Activated CD8-positive, alpha-beta memory T cell treated with anti-CD3 and anti-CD28 coated beads, Interleukin-2, amount 10 ng/mL, durations not matched to agents 7 days and 5 days (primary cell): ENCODE measurements at regions not wholly inside any gene's neighbourhood (a gene's known extent, or its start where the extent isn't known, plus 50 kb on each side); places are given as distances from the start of the nearest gene placed in this dataset.
"Not testable (repeated sequence)": the region's sequence is repeated elsewhere in the genome, so short reads cannot be mapped to it uniquely, and the experiment has no call there.

Experiments used
- ATAC-seq: fragments of 150-1000 bp; cut with Tn5 transposase; one replicate; pipeline ENCODE4 v1.10.0; 2021; ENCODE audit warnings: moderate library complexity
- CTCF ChIA-PET: fragments of 350-600 bp; sonication (Branson Sonifier 250); formaldehyde crosslinking; loops from one replicate; lab custom pipeline; 2021; ENCODE audit warnings: antibody characterized with exemption; lab: Charles Lee
- DNase-seq: peaks from one replicate; pipeline ENCODE4 v3.0.0-alpha.2; 2020
- H3K27ac Mint-ChIP-seq: one replicate; pipeline ENCODE4 v1.8.0; 2021; ENCODE audit warnings: mild to moderate bottlenecking, mixed read lengths
- H3K27me3 Mint-ChIP-seq: one replicate; pipeline ENCODE4 v1.8.0; 2021; ENCODE audit warnings: mixed read lengths
- H3K36me3 Mint-ChIP-seq: one replicate; pipeline ENCODE4 v1.8.0; 2021; ENCODE audit warnings: mild to moderate bottlenecking, mixed read lengths
- H3K4me1 Mint-ChIP-seq: one replicate; pipeline ENCODE4 v1.8.0; 2021; ENCODE audit warnings: mixed read lengths
- H3K4me3 Mint-ChIP-seq: one replicate; pipeline ENCODE4 v1.8.0; 2021; ENCODE audit warnings: mild to moderate bottlenecking, moderate library complexity, mixed read lengths
- H3K9me3 Mint-ChIP-seq: one replicate; pipeline ENCODE4 v1.8.0; 2022; ENCODE audit warnings: low read depth, mixed read lengths

DNA sequence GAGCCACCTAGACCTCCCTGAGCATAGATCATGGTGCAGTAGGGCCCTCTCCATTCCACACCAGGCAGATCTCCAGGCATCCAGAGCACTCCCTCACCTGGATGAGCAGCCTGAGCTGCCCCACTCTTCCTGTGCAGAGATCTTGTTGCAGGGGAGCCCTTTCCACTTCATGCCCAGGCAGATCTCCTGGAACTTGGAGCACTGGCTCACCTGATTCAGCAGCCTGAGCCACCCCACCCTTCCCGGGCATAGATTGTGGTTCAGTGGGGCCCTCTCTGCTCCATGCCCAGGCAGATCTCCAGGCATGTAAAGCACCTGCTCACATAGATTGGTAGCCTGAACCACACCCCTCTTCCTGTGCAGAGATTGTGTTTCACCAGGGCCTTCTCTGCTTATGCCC is 78.0 kb downstream of the SEC16B start:
- Mint-ChIP-seq H3K4me1 (no peaks in the 10 kb centered on the region), H3K9me3 (peaks cover 2% of the 10 kb centered on the region), H3K4me3 (no peak overlapping the region), H3K27ac (no peak overlapping the region), H3K36me3 (no peaks in the 10 kb centered on the region), H3K27me3 (no peaks in the 10 kb centered on the region)
- DNase-seq: no peak
- no peak for ATAC-seq
- CTCF ChIA-PET: no interaction called here

DNA sequence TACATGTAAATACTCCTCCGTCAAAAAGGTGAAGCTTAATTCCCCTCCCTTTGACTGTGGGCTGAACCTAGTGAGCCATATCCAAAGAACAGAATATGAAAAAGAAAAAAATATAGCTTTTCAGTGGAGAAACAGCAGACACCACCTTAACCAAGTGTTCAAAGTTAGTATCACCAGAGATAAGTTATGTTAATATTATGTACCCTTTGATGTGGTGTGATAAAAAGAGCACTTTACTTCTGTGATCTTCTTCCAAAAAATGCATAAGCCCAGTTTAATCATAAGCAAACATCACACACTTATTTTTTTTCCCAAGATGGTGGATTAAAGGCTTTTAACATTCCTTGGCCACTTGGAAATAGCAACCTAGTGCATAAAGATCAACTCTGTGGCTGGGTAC is 79.4 kb downstream of the SEC16B start:
- CTCF ChIA-PET: no interaction called here
- Mint-ChIP-seq H3K4me3 (no peak overlapping the region), H3K4me1 (no peaks in the 10 kb centered on the region), H3K27me3 (no peaks in the 10 kb centered on the region), H3K36me3 (no peaks in the 10 kb centered on the region), H3K9me3 (peaks cover 2% of the 10 kb centered on the region), H3K27ac (no peak overlapping the region)
- ATAC-seq (no peak), DNase-seq (no peak)

- H3K9me3 Mint-ChIP-seq: peaks cover 4% of the 10 kb centered on the region
- CTCF ChIA-PET: no interaction called here
- H3K4me3 Mint-ChIP-seq: no peak overlapping the region
- DNase-seq (no peak), ATAC-seq (no peak)
- no peaks in the 10 kb centered on the region for H3K27me3 Mint-ChIP-seq
- no peaks in the 10 kb centered on the region for H3K4me1 Mint-ChIP-seq
- H3K36me3 Mint-ChIP-seq: no peaks in the 10 kb centered on the region
- H3K27ac Mint-ChIP-seq: no peak overlapping the region
These were observed 85.3 kb downstream of the SEC16B start for GRCh38 chr1:177884479-177885021.

DNA sequence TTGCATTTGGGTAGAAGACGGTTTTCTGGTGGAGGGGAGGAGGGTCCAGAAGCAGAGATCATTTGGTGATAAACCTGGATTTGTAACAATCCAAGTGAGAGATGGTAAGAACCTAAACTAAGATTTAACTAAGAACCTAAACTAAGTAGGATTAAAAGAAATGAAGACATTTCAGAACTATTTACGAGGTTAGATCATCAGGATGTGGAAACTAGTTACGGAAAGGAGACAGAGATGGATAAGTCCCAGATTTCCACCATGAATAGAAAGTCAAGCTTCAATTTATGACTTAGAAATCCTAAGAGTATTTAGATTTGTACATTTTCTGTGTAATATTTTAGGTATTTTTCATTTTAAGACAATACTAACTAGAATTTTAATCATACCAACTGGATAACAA is 86.3 kb downstream of the SEC16B start:
- ATAC-seq (no peak), DNase-seq (no peak)
- CTCF ChIA-PET: no interaction called here
- Mint-ChIP-seq H3K27me3 (no peaks in the 10 kb centered on the region), H3K27ac (no peak overlapping the region), H3K36me3 (no peaks in the 10 kb centered on the region), H3K4me1 (no peaks in the 10 kb centered on the region), H3K4me3 (no peak overlapping the region), H3K9me3 (peaks cover 4% of the 10 kb centered on the region)

GRCh38 chr1:177880339-177880891 is 89.4 kb downstream of the SEC16B start:
- DNase-seq: no peak
- Mint-ChIP-seq H3K27ac (no peak overlapping the region), H3K9me3 (peaks cover 2% of the 10 kb centered on the region), H3K4me1 (no peaks in the 10 kb centered on the region), H3K4me3 (no peak overlapping the region), H3K27me3 (no peaks in the 10 kb centered on the region), H3K36me3 (no peaks in the 10 kb centered on the region)
- CTCF ChIA-PET: no interaction called here
- no peak for ATAC-seq

DNA sequence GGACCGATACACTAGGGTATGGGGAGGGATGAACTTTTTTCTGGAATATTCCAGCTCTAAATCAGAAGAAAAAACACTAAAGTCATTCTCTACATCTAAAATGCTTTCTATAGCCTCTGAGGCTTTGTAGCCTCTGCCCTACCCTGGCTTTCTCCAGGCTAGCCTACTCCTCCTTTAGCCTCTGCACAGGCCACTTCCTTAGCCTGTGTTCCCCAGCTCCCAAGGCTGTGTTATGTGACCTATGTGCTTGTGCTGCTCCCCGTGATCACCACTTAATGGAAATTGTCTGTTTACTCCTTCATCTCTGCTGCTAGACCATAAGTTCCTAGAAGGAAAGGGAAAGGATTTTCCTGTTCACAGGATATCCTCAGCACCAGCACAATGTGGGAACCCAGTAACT is 92.8 kb downstream of the SEC16B start:
- H3K36me3 Mint-ChIP-seq: no peaks in the 10 kb centered on the region
- no peaks in the 10 kb centered on the region for H3K4me1 Mint-ChIP-seq
- DNase-seq: no peak
- H3K27ac Mint-ChIP-seq: no peak overlapping the region
- no peaks in the 10 kb centered on the region for H3K9me3 Mint-ChIP-seq
- no peak for ATAC-seq
- no peaks in the 10 kb centered on the region for H3K27me3 Mint-ChIP-seq
- CTCF ChIA-PET: no interaction called here
- no peak overlapping the region for H3K4me3 Mint-ChIP-seq

DNA sequence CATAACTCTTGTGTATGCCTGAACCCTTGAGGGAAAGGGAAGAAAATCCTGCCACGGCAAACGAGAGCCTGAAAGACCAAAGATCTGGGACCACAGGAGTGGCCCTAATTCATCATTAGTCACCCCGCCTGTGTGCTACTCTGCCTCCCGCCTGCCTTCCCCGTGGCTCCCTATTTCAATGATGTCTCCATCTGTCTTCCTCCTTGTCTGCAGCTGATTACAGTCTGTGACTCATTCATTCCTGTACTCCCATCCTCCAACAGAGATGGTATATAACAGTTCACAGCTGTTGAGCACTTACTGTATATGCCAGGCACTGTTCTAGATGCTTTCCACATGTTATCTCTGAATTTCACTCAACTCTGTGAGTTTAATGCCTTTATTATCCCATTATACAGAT is 96.6 kb downstream of the SEC16B start:
- ATAC-seq (no peak), DNase-seq (no peak)
- no peaks in the 10 kb centered on the region for H3K27me3 Mint-ChIP-seq
- H3K4me1 Mint-ChIP-seq: no peaks in the 10 kb centered on the region
- CTCF ChIA-PET: no interaction called here
- no peaks in the 10 kb centered on the region for H3K9me3 Mint-ChIP-seq
- no peak overlapping the region for H3K4me3 Mint-ChIP-seq
- no peak overlapping the region for H3K27ac Mint-ChIP-seq
- no peaks in the 10 kb centered on the region for H3K36me3 Mint-ChIP-seq

GRCh38 chr1:177872308-177872900 is 97.5 kb downstream of the SEC16B start:
- CTCF ChIA-PET: no interaction called here
- DNase-seq (no peak), ATAC-seq (no peak)
- Mint-ChIP-seq H3K36me3 (no peaks in the 10 kb centered on the region), H3K27me3 (no peaks in the 10 kb centered on the region), H3K4me3 (no peak overlapping the region), H3K9me3 (no peaks in the 10 kb centered on the region), H3K4me1 (no peaks in the 10 kb centered on the region), H3K27ac (no peak overlapping the region)

GRCh38 chr1:177871613-177872307 is 98.1 kb downstream of the SEC16B start:
- H3K36me3 Mint-ChIP-seq: no peaks in the 10 kb centered on the region
- H3K27me3 Mint-ChIP-seq: no peaks in the 10 kb centered on the region
- CTCF ChIA-PET: no interaction called here
- H3K27ac Mint-ChIP-seq: no peak overlapping the region
- no peaks in the 10 kb centered on the region for H3K9me3 Mint-ChIP-seq
- DNase-seq (no peak), ATAC-seq (no peak)
- no peak overlapping the region for H3K4me3 Mint-ChIP-seq
- no peaks in the 10 kb centered on the region for H3K4me1 Mint-ChIP-seq

DNA sequence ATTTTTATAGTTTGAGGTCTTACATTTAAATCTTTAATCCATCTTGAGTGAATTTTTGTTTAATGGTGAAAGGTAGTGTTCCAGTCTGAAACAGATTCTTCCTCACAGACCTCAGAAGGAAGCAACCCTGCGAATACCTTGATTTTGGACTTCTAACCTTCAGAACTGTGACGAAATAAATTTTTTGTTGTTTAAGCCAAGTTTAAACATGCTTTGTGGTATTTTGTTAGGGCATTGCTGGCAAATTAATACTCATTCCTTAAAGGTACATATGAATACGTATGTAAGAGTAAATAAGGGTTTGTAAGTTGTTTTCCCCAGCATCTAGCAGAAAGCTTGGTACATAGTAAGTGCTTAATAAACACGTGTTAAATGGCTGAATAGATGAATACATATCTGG is 100.3 kb downstream of the SEC16B start:
- Mint-ChIP-seq H3K4me3 (no peak overlapping the region), H3K27me3 (no peaks in the 10 kb centered on the region), H3K9me3 (no peaks in the 10 kb centered on the region), H3K36me3 (no peaks in the 10 kb centered on the region), H3K27ac (no peak overlapping the region), H3K4me1 (no peaks in the 10 kb centered on the region)
- ATAC-seq: no peak
- CTCF ChIA-PET: no interaction called here
- DNase-seq: no peak

GRCh38 chr1:177869011-177869410 is 100.8 kb downstream of the SEC16B start:
- ATAC-seq, H3K9me3 Mint-ChIP-seq, CTCF ChIA-PET, H3K4me1 Mint-ChIP-seq, H3K27me3 Mint-ChIP-seq, H3K4me3 Mint-ChIP-seq, DNase-seq, H3K27ac Mint-ChIP-seq, H3K36me3 Mint-ChIP-seq: not testable (repeated sequence)

DNA sequence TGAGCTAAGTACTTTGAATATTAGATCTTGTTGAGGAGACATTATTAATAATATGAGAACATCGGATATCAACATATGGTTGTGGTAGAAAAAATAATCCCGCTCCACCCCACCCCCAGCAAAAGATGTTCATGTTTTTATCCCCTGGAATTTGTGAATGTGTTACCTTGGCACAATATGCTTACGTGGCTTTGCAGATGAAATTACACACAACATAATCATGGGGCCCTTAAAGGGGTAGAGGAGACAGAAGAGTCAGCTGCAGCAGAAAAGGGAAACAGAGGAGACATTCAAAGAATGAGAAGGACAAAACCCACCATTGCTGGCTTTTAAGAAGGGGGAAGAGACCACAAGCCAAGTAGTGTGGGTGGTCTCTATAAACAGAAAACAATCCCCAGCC is 104.1 kb downstream of the SEC16B start:
- DNase-seq (no peak), ATAC-seq (no peak)
- CTCF ChIA-PET: no interaction called here
- Mint-ChIP-seq H3K4me1 (no peaks in the 10 kb centered on the region), H3K36me3 (no peaks in the 10 kb centered on the region), H3K27ac (no peak overlapping the region), H3K4me3 (no peak overlapping the region), H3K27me3 (no peaks in the 10 kb centered on the region), H3K9me3 (no peaks in the 10 kb centered on the region)

DNA sequence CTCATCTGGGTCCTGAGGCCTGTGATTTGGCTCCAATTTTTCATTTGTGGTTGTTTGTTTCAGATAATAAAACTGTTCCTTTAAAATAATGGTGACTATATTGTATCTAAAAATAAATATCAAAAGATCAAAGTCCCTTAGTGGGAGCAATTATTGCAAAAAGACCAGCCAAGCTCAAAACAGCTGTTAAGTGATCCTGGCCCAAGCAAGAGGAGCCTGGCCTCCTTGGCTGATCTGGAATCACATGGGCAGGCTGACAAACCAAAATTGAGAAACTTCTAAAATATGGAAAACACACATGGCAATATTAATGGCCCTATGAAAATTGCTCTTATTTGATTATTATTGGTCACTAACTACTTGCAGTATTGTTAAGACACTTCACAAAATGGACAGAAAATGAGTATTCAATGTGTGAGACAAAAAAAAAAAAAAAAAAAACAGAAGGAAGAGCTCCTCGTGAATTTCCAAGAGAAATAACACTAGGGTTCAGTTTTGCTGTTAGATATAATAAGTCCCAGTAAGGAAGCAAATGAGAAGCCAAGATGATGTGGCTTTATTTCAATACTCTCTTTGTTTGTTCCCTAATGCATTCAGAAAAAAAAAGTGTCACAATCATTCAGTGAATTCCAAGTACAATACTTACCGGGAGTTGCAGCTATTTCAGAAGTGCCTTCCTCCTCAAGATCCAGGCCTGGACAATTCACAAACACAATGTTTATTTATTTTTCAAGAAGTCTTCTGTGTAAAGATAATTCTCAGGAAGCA is 105.1 kb downstream of the SEC16B start:
- Mint-ChIP-seq H3K27ac (no peak overlapping the region), H3K27me3 (no peaks in the 10 kb centered on the region), H3K36me3 (no peaks in the 10 kb centered on the region), H3K9me3 (no peaks in the 10 kb centered on the region), H3K4me1 (no peaks in the 10 kb centered on the region), H3K4me3 (no peak overlapping the region)
- DNase-seq (no peak), ATAC-seq (no peak)
- CTCF ChIA-PET: no interaction called here

GRCh38 chr1:177863796-177864195 is 106.1 kb downstream of the SEC16B start:
- Mint-ChIP-seq H3K4me3 (no peak overlapping the region), H3K4me1 (no peaks in the 10 kb centered on the region), H3K27me3 (no peaks in the 10 kb centered on the region), H3K9me3 (no peaks in the 10 kb centered on the region), H3K36me3 (no peaks in the 10 kb centered on the region), H3K27ac (no peak overlapping the region)
- ATAC-seq (no peak), DNase-seq (no peak)
- CTCF ChIA-PET: no interaction called here
